Glutamatergic neuron (in vitro differentiated cells): ENCODE measurements at regions not wholly inside any gene's neighbourhood (a gene's known extent, or its start where the extent isn't known, plus 50 kb on each side); places are given as distances from the start of the nearest gene placed in this dataset.
"Not testable (repeated sequence)": the region's sequence is repeated elsewhere in the genome, so short reads cannot be mapped to it uniquely, and the experiment has no call there.

ENCODE experiments used
- DNase-seq: peaks from one replicate; pipeline ENCODE4 v3.0.0; 2022
- H3K27ac Mint-ChIP-seq: one replicate; pipeline ENCODE4 v1.8.0; 2020; ENCODE audit warnings: mild to moderate bottlenecking, mixed read lengths, inconsistent platforms; ENCODE audit not compliant: unreplicated experiment
- H3K27me3 Mint-ChIP-seq: one replicate; pipeline ENCODE4 v1.8.0; 2020; ENCODE audit warnings: mild to moderate bottlenecking, moderate library complexity, mixed read lengths, inconsistent platforms; ENCODE audit not compliant: unreplicated experiment
- H3K36me3 Mint-ChIP-seq: one replicate; pipeline ENCODE4 v1.8.0; 2020; ENCODE audit warnings: mild to moderate bottlenecking, mixed read lengths, inconsistent platforms; ENCODE audit not compliant: unreplicated experiment
- H3K4me1 Mint-ChIP-seq: one replicate; pipeline ENCODE4 v1.8.0; 2020; ENCODE audit warnings: mild to moderate bottlenecking, low read depth, mixed read lengths, inconsistent platforms; ENCODE audit not compliant: unreplicated experiment
- H3K4me3 Mint-ChIP-seq: one replicate; pipeline ENCODE4 v1.8.0; 2020; ENCODE audit warnings: mild to moderate bottlenecking, mixed read lengths, inconsistent platforms; ENCODE audit not compliant: unreplicated experiment
- H3K9me3 Mint-ChIP-seq: one replicate; pipeline ENCODE4 v1.8.0; 2020; ENCODE audit warnings: mild to moderate bottlenecking, moderate library complexity, mixed read lengths, inconsistent platforms; ENCODE audit not compliant: unreplicated experiment
- CTCF ChIP-seq: fragments of 200-600 bp; sonication (generic); IDR thresholded peaks from one replicate; pipeline ENCODE4 v1.5.0; 2021; ENCODE audit not compliant: partially characterized antibody, unreplicated experiment

- Mint-ChIP-seq H3K27me3 (no peaks in the 10 kb centered on the region), H3K36me3 (no peaks in the 10 kb centered on the region), H3K4me1 (no peaks in the 10 kb centered on the region), H3K9me3 (no peaks in the 10 kb centered on the region), H3K27ac (no peak overlapping the region), H3K4me3 (no peak overlapping the region)
- TF ChIP-seq CTCF: no peak
- DNase-seq: no peak
Measured at GRCh38 chr11:21646351-21646750, 546.5 kb upstream of the ANO5 start.

- no peak for TF ChIP-seq CTCF
- no peaks in the 10 kb centered on the region for H3K36me3 Mint-ChIP-seq
- peaks cover 6% of the 10 kb centered on the region for H3K4me1 Mint-ChIP-seq
- H3K27me3 Mint-ChIP-seq: no peaks in the 10 kb centered on the region
- H3K4me3 Mint-ChIP-seq: no peak overlapping the region
- no peak for DNase-seq
- no peak overlapping the region for H3K27ac Mint-ChIP-seq
- H3K9me3 Mint-ChIP-seq: no peaks in the 10 kb centered on the region
Measured at GRCh38 chr11:21650961-21651360, 541.9 kb upstream of the ANO5 start.

GRCh38 chr11:21653951-21654421, 538.9 kb upstream of the ANO5 start:
- Mint-ChIP-seq H3K36me3 (no peaks in the 10 kb centered on the region), H3K4me3 (no peak overlapping the region), H3K9me3 (peaks cover 2% of the 10 kb centered on the region), H3K27me3 (no peaks in the 10 kb centered on the region), H3K4me1 (peaks cover 6% of the 10 kb centered on the region), H3K27ac (no peak overlapping the region)
- DNase-seq: no peak
- TF ChIP-seq CTCF: no peak

GRCh38 chr11:21656065-21656464, 536.8 kb upstream of the ANO5 start:
- TF ChIP-seq CTCF: no peak
- no peak overlapping the region for H3K4me3 Mint-ChIP-seq
- DNase-seq: no peak
- no peaks in the 10 kb centered on the region for H3K27me3 Mint-ChIP-seq
- no peak overlapping the region for H3K27ac Mint-ChIP-seq
- no peaks in the 10 kb centered on the region for H3K36me3 Mint-ChIP-seq
- peaks cover 2% of the 10 kb centered on the region for H3K9me3 Mint-ChIP-seq
- peaks cover 6% of the 10 kb centered on the region for H3K4me1 Mint-ChIP-seq

- TF ChIP-seq CTCF: no peak
- Mint-ChIP-seq H3K36me3 (no peaks in the 10 kb centered on the region), H3K4me1 (peaks cover 6% of the 10 kb centered on the region), H3K27ac (no peak overlapping the region), H3K9me3 (peaks cover 2% of the 10 kb centered on the region), H3K4me3 (no peak overlapping the region), H3K27me3 (no peaks in the 10 kb centered on the region)
- DNase-seq: no peak
Measured at GRCh38 chr11:21658654-21659193, 534.2 kb upstream of the ANO5 start.

GRCh38 chr11:21659377-21659776, 533.5 kb upstream of the ANO5 start:
- DNase-seq, H3K9me3 Mint-ChIP-seq, H3K4me1 Mint-ChIP-seq, H3K27me3 Mint-ChIP-seq, H3K4me3 Mint-ChIP-seq, H3K27ac Mint-ChIP-seq, H3K36me3 Mint-ChIP-seq: not testable (repeated sequence)
